CD4-positive, alpha-beta T cell (primary cell): ENCODE measurements at regions not wholly inside any gene's neighbourhood (a gene's known extent, or its start where the extent isn't known, plus 50 kb on each side); places are given as distances from the start of the nearest gene placed in this dataset.

Experiments
- ATAC-seq: fragments of 200-7000 bp; cut with Tn5 transposase; one replicate; pipeline ENCODE4 v1.10.0; 2022; ENCODE audit warnings: mild to moderate bottlenecking; ENCODE audit not compliant: poor library complexity
- CTCF ChIA-PET: fragments of 350-600 bp; sonication (Branson Sonifier 250); formaldehyde crosslinking; loops from one replicate; lab custom pipeline; 2021; ENCODE audit warnings: antibody characterized with exemption, inconsistent platforms; lab: Charles Lee
- POLR2A ChIA-PET: fragments of 350-600 bp; sonication (Branson Sonifier 250); formaldehyde crosslinking; loops from one replicate; lab custom pipeline; 2021; ENCODE audit warnings: antibody characterized with exemption, inconsistent platforms; lab: Charles Lee
- DNase-seq, 14 experiments: peaks; one replicate each; pipeline ENCODE4 v3.0.0-alpha.2; 2013 to 2020; ENCODE audit warnings: mixed read lengths in 2 of 14
- H3K27ac ChIP-seq, 2 donors: one replicate each; pipeline versions ENCODE4 v1.5.1 to v1.7.0; 2013; ENCODE audit warnings: low read length in 2 of 2, low read depth in 1 of 2, mild to moderate bottlenecking in 1 of 2
- H3K27me3 ChIP-seq, 2 experiments: 1 replicate in 1 of 2; 2 replicates in 1 of 2; pipeline versions ENCODE4 v1.6.1 to v1.7.0; 2013; ENCODE audit warnings: low read length in 2 of 2, control low read depth in 1 of 2, mild to moderate bottlenecking in 1 of 2, moderate library complexity in 1 of 2; ENCODE audit not compliant: insufficient read depth in 2 of 2, control insufficient read depth in 1 of 2
- H3K36me3 ChIP-seq: one replicate; pipeline ENCODE4 v1.6.1; 2013; ENCODE audit warnings: low read length, control low read depth; ENCODE audit not compliant: insufficient read depth
- H3K4me1 ChIP-seq: one replicate; pipeline ENCODE4 v1.6.1; 2013; ENCODE audit warnings: low read length, control low read depth; ENCODE audit not compliant: insufficient read depth
- H3K4me3 ChIP-seq: one replicate; pipeline ENCODE4 v1.5.1; 2013; ENCODE audit warnings: mild to moderate bottlenecking, low read length, moderate library complexity
- H3K9me3 ChIP-seq, 2 experiments: 1 replicate in 1 of 2; 2 replicates in 1 of 2; pipeline versions ENCODE4 v1.6.1 to v1.7.0; 2013; ENCODE audit warnings: low read length in 2 of 2, mild to moderate bottlenecking in 2 of 2, control low read depth in 1 of 2, moderate library complexity in 1 of 2; ENCODE audit not compliant: control insufficient read depth in 1 of 2, insufficient read depth in 1 of 2
- H3K27ac Mint-ChIP-seq: one replicate; pipeline ENCODE4 v1.8.0; 2020; ENCODE audit warnings: mixed read lengths
- H3K27me3 Mint-ChIP-seq: one replicate; pipeline ENCODE4 v1.8.0; 2021; ENCODE audit warnings: mixed read lengths
- H3K36me3 Mint-ChIP-seq: one replicate; pipeline ENCODE4 v1.8.0; 2021; ENCODE audit warnings: low read depth, mixed read lengths
- H3K4me1 Mint-ChIP-seq: one replicate; pipeline ENCODE4 v1.8.0; 2021; ENCODE audit warnings: low read depth, mixed read lengths
- H3K4me3 Mint-ChIP-seq: one replicate; pipeline ENCODE4 v1.8.0; 2020; ENCODE audit warnings: mild to moderate bottlenecking, mixed read lengths
- H3K9me3 Mint-ChIP-seq: one replicate; pipeline ENCODE4 v1.8.0; 2020; ENCODE audit warnings: mixed read lengths
- CTCF ChIP-seq: fragments of 200-600 bp; IDR thresholded peaks from one replicate; pipeline ENCODE4 v1.8.0; 2022; ENCODE audit warnings: antibody characterized with exemption, mild to moderate bottlenecking
- intact Hi-C, 2 experiments: fragments of 100-400 bp; cut with DNase I in 1 of 2; cut with micrococcal nuclease in 1 of 2; formaldehyde crosslinking; loops; one replicate each; pipeline versions ENCODE4 v1.15.1 to v1.9.0; 2023 to 2025; cut with DNase I, micrococcal nuclease

- Histone ChIP-seq H3K36me3 (no peaks in the 10 kb centered on the region), H3K9me3 (no peaks in the 10 kb centered on the region), H3K4me1 (no peaks in the 10 kb centered on the region), H3K27me3 (no peaks in the 10 kb centered on the region), H3K4me3 (no peak overlapping the region), H3K27ac (no peak overlapping the region)
- Mint-ChIP-seq H3K9me3 (no peaks in the 10 kb centered on the region), H3K27me3 (peaks cover 6% of the 10 kb centered on the region), H3K27ac (no peak overlapping the region), H3K4me3 (no peak overlapping the region), H3K4me1 (no peaks in the 10 kb centered on the region), H3K36me3 (no peaks in the 10 kb centered on the region)
- POLR2A ChIA-PET, result no interaction called here
- no peak for TF ChIP-seq CTCF
- no peak for ATAC-seq
- CTCF ChIA-PET, result no interaction called here
- DNase-seq, result no peak
- intact Hi-C loops, result no loop called here
These were observed 304.4 kb upstream of the NRP1 start for GRCh38 chr10:33638891-33639290.

GRCh38 chr10:33638374-33638773 lies 303.9 kb upstream of the NRP1 start:
- intact Hi-C loops, result no loop called here
- Mint-ChIP-seq H3K4me3 (no peak overlapping the region), H3K27ac (no peak overlapping the region), H3K9me3 (no peaks in the 10 kb centered on the region), H3K27me3 (peaks cover 1% of the 10 kb centered on the region), H3K36me3 (no peaks in the 10 kb centered on the region), H3K4me1 (no peaks in the 10 kb centered on the region)
- Histone ChIP-seq H3K4me1 (no peaks in the 10 kb centered on the region), H3K27ac (no peak overlapping the region), H3K36me3 (no peaks in the 10 kb centered on the region), H3K9me3 (no peaks in the 10 kb centered on the region), H3K4me3 (no peak overlapping the region), H3K27me3 (no peaks in the 10 kb centered on the region)
- ChIA-PET POLR2A (no interaction called here), CTCF (no interaction called here)
- DNase-seq (no peak), ATAC-seq (no peak)
- no peak for TF ChIP-seq CTCF

- H3K27me3 Mint-ChIP-seq, result no peaks in the 10 kb centered on the region
- H3K4me1 Mint-ChIP-seq, result no peaks in the 10 kb centered on the region
- Histone ChIP-seq H3K27ac (no peak overlapping the region), H3K36me3 (no peaks in the 10 kb centered on the region), H3K4me1 (no peaks in the 10 kb centered on the region), H3K4me3 (no peak overlapping the region), H3K9me3 (no peaks in the 10 kb centered on the region), H3K27me3 (peaks cover 0 to 3% of the 10 kb centered on the region in 2 experiments)
- H3K36me3 Mint-ChIP-seq, result no peaks in the 10 kb centered on the region
- no peak overlapping the region for H3K4me3 Mint-ChIP-seq
- no peaks in the 10 kb centered on the region for H3K9me3 Mint-ChIP-seq
- POLR2A ChIA-PET, result no interaction called here
- CTCF ChIA-PET, result no interaction called here
- ATAC-seq (no peak), DNase-seq (no peak)
- no peak overlapping the region for H3K27ac Mint-ChIP-seq
- TF ChIP-seq CTCF, result no peak
- intact Hi-C loops, result no loop called here
These were observed 301.6 kb upstream of the NRP1 start for GRCh38 chr10:33635967-33636515.
